ENCODE measurements at regions not wholly inside any gene's neighbourhood (a gene's known extent, or its start where the extent isn't known, plus 50 kb on each side); places are given as distances from the start of the nearest gene placed in this dataset.

DNA sequence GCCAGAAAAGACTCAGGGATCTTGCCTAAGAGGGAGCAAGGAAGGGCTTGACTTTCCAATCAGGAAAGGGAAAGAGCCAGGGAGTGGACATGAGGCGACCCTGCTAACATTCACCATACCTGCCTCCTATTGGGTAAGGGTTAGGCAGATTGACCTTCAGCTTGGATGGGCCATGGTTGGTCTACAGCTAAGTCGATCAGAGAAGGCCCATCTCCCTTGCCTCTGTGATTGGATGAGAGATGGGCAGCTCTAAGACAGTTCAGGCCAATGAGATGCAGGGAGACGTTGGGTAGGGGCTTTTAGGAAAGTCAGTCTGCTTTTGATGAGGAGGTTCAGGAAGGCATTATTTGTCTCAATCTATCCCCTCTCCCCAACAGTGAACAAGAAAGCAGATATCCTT is 135.0 kb upstream of the STC2 start:
- DNase-seq (ENCODE audit: low read depth), result no peak

- no peak for DNase-seq (ENCODE audit: low read depth)
These were observed 130.8 kb upstream of the STC2 start for GRCh38 chr5:173458828-173459609.

- no peak for DNase-seq (ENCODE audit: low read depth)
These were observed 129.3 kb upstream of the STC2 start for GRCh38 chr5:173457482-173457881.

- no peak for DNase-seq (ENCODE audit: low read depth)
These were observed 128.5 kb upstream of the STC2 start for GRCh38 chr5:173456751-173457171.

- DNase-seq (ENCODE audit: low read depth), result no peak
These were observed 128.0 kb upstream of the STC2 start for GRCh38 chr5:173456181-173456580.

DNA sequence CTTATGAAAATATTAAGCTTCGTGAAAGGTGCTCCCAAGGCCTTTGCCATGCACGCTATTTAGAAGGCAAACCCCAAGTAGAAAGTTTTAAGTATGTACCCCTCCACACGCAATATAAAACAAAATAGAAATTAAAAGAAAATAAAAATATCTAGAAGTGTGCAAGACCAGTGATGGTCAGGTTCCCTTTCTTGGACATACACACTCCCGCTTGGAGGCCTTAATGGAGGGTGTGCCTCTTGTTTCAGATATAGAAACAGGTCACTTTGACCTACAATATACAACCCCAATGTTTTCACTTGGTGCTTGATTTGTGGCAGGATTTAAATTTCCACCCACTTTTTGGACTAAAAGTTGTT is 127.4 kb upstream of the STC2 start:
- DNase-seq (ENCODE audit: low read depth), result no peak

DNA sequence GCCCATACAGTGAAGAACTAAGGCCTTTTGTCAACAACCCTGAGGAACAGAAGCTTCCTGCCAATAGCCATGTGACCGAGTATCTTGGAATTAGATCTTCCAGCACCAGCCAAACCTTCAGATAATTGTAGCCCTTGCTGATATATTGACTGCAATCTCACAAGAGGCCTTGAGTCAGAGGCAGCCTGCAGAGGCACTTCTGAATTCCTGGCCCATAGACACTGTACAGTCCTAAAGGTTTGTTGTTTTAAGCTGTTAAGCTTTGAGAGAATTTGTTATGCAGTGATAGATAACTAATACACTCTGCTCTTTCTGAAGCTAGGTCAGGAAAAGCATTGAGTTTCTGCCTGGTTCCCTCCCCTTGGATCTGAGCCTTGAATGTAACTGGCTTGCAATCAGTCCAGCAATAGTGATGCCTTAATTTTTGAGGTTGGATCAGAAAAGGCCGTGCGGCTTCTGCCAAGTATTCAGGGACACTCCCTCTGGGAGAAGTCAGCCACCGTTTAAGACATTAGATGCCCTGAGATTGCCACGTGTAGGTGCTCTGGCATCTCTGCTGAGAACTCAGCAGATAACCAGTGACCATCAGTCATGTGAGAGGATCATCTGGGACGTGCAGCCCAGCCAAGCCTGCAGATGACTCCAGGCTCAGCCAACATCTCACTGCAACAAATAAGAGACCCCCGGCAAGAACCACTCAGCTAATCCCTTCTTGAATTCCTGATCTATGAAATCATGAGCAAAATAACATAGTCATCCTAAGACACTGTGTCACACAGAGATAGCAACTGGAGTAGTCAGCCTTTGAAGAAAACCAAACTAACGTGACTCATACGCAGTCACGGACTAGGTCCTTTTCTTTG is 126.8 kb upstream of the STC2 start:
- DNase-seq (ENCODE audit: low read depth), result peak; percentile 97

GRCh38 chr5:173454361-173454735 is 126.1 kb upstream of the STC2 start:
- no peak for DNase-seq (ENCODE audit: low read depth)

GRCh38 chr5:173453167-173453566 is 125.0 kb upstream of the STC2 start:
- no peak for DNase-seq (ENCODE audit: low read depth)

DNA sequence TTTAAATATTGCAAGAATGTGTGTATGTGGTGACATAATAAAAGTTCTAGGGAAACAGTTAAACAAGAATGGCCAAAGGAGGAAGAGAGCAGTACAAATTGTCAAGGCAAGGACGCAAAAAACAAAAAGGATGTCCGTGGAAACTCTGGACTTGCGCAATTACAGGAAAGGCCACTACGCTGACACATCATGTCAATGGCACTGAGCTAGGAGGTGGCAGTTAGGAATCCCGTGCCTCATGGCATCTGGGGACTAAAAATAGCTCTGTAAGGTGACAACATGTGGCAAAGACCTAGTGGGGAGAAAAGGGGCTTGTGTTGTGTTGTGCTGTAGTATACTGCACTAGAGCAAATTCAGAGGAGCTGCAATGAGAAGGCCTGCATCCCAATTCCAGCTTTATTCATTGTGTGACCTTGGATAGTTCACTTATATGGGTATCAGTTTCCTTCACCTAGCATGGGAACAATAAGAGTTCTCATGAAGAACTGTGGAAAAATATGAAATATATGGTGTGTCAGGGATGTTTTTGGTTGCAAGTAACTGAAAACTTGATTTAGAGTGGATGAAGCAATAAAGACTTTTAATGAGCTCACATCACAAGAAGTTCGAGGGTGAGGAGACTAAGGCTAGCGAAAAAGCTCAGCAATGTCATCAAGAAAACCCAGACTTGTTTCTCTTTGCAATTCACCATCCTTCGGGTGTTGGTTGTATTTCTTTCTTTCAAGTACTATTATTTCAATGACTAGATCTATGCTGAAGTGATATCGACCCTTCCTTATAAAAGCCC is 124.1 kb upstream of the STC2 start:
- no peak for DNase-seq (ENCODE audit: low read depth)

DNA sequence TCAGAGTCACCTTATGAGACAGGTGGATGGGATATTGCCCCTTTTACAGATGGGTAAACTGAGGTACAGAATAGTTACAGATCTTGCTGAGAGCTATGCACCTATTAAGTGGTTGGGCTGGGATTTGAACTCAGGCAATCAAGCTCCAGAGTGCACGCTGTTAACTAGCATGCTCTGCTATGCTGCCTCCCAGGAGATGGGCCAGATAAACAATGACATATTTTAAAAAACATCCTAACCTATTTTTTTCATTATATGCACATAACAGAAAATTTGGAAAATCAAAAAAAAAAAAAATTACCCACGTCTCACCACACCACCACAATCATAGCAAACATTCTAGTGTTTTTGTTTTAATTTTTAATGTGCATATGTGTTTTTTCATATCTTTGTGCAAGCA is 123.4 kb upstream of the STC2 start:
- no peak for DNase-seq (ENCODE audit: low read depth)

GRCh38 chr5:173451031-173451430 is 122.8 kb upstream of the STC2 start:
- no peak for DNase-seq (ENCODE audit: low read depth)

- no peak for DNase-seq (ENCODE audit: low read depth)
These were observed 122.0 kb upstream of the STC2 start for GRCh38 chr5:173450188-173450587.

GRCh38 chr5:173448856-173449255 is 120.6 kb upstream of the STC2 start:
- no peak for DNase-seq (ENCODE audit: low read depth)

DNA sequence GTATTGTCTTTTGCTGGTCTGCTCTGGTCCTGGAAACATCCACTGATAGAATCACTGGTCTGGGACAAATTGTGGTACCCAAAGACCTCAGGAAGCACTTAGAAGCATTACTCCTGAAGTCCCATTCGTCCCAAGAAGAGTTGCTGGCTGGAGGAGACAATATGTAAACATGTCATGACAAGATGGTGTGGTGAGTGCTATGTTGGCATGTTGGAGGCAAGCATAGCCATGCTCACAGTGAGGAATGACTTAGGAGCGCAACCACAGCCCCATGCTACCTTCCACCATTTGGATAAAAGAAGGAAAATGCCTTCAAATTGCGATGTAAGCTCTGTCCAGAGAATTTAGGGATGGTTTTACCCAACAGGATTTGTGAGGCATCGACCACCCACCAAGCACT is 115.8 kb upstream of the STC2 start:
- DNase-seq (ENCODE audit: low read depth), result no peak

GRCh38 chr5:173441053-173441628 is 112.9 kb upstream of the STC2 start:
- DNase-seq (ENCODE audit: low read depth), result no peak

DNA sequence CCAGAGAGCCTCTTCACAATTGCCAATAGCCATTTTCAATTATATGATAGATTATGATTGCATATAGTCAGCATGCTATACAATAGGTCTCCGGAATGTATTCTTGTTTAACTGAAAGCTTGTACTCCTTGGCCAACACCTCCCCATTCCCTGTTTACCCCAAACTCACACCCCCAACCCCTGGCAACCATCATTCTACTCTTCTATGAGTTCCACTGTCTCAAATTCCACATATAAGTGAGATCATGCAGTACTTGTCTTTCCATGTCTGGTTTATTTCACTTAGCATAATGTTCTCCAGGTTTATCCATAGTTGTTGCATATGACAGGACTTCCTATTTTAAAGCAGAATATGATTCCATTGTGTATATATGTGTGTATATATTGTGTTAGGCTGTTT is 110.7 kb upstream of the STC2 start:
- DNase-seq (ENCODE audit: low read depth), result no peak

- no peak for DNase-seq (ENCODE audit: low read depth)
These were observed 107.2 kb upstream of the STC2 start for GRCh38 chr5:173435447-173435846.

- DNase-seq (ENCODE audit: low read depth), result no peak
These were observed 106.1 kb upstream of the STC2 start for GRCh38 chr5:173434270-173434669.

GRCh38 chr5:173430394-173430793 is 102.2 kb upstream of the STC2 start:
- no peak for DNase-seq (ENCODE audit: low read depth)

GRCh38 chr5:173429489-173430150 is 101.4 kb upstream of the STC2 start:
- DNase-seq (ENCODE audit: low read depth), result no peak

All from non-pigmented ciliary epithelial cell (primary cell).